ENCODE measurements at regions not wholly inside any gene's neighbourhood (a gene's known extent, or its start where the extent isn't known, plus 50 kb on each side); places are given as distances from the start of the nearest gene placed in this dataset.

GRCh38 chr1:121516234-121516967 lies 331.6 kb downstream of the SRGAP2C start:
- no peak for TF ChIP-seq POLR2A (IDR thresholded peaks at IDR 0.05; ENCODE audit: low read length)
- no peak for TF ChIP-seq GATA1 (IDR thresholded peaks at IDR 0.05; ENCODE audit: low read depth, low read length)

All from erythroblast (primary cell).